ENCODE measurements at regions not wholly inside any gene's neighbourhood (a gene's known extent, or its start where the extent isn't known, plus 50 kb on each side); places are given as distances from the start of the nearest gene placed in this dataset.
A peak's percentile ranks its signal among the peaks of the same experiment; 100 is the strongest.

- H3K4me3 Mint-ChIP-seq (ENCODE audit: unreplicated experiment), result no peak overlapping the region
- H3K27me3 Mint-ChIP-seq (ENCODE audit: insufficient read depth, unreplicated experiment), result no peaks in the 10 kb centered on the region
- H3K27ac Mint-ChIP-seq (ENCODE audit: low read depth, unreplicated experiment), result no peak overlapping the region
- intact Hi-C loops (cut with micrococcal nuclease), result no loop called here
- no peak for DNase-seq (ENCODE audit: unreplicated experiment)
- TF ChIP-seq CTCF (IDR thresholded peaks at IDR 0.05; ENCODE audit: unreplicated experiment), result no peak
- no TSS peak for BruUV-seq (replicated peaks)
- H3K4me1 Mint-ChIP-seq (ENCODE audit: insufficient read depth, unreplicated experiment), result peaks cover 11% of the 10 kb centered on the region
- POLR2A ChIA-PET, result no interaction called here
- H3K9me3 Mint-ChIP-seq (ENCODE audit: unreplicated experiment), result no peaks in the 10 kb centered on the region
- CTCF ChIA-PET, result no interaction called here
- no peaks in the 10 kb centered on the region for H3K36me3 Mint-ChIP-seq (ENCODE audit: insufficient read depth, unreplicated experiment)
These were observed 188.3 kb upstream of the DPT start for GRCh38 chr1:168917309-168917708.

DNA sequence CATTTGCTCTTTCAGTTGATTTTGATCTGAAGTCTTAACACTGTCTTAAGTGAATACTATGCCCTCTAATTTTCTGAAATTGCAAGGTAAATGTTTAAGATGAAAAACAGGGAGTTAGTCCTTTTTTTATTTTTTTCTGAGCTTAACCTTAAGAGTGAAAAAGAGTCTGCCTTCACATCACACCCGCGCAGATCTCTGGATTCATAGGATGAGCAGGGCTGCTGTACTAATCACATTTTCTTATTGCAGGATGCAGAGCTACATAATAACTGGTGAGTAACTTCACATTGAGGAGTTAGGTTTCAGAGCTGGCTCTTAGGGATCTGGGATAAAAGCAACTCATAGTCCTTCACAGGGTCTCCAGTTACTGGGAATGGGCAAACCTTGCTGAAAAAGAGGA is 188.7 kb upstream of the ATP1B1 start:
- H3K27me3 Mint-ChIP-seq (ENCODE audit: insufficient read depth, unreplicated experiment), result no peaks in the 10 kb centered on the region
- TF ChIP-seq CTCF (IDR thresholded peaks at IDR 0.05; ENCODE audit: unreplicated experiment), result no peak
- ChIA-PET CTCF (interaction anchor here (0.7 to 1.8 kb wide), 2 partner anchors 19 to 277 kb away, joined by 4 read pairs; no protein-coding TSS in a partner anchor), POLR2A (interaction anchor here (0.7 to 1.0 kb wide), 2 partner anchors 67 to 77 kb away, joined by 3 to 4 read pairs; no protein-coding TSS in a partner anchor)
- no TSS peak for BruUV-seq (replicated peaks)
- H3K4me1 Mint-ChIP-seq (ENCODE audit: insufficient read depth, unreplicated experiment), result peaks cover 11% of the 10 kb centered on the region
- H3K36me3 Mint-ChIP-seq (ENCODE audit: insufficient read depth, unreplicated experiment), result no peaks in the 10 kb centered on the region
- no peak for DNase-seq (ENCODE audit: unreplicated experiment)
- H3K27ac Mint-ChIP-seq (ENCODE audit: low read depth, unreplicated experiment), result no peak overlapping the region
- no peaks in the 10 kb centered on the region for H3K9me3 Mint-ChIP-seq (ENCODE audit: unreplicated experiment)
- no peak overlapping the region for H3K4me3 Mint-ChIP-seq (ENCODE audit: unreplicated experiment)
- intact Hi-C loops (cut with micrococcal nuclease), result no loop called here

DNA sequence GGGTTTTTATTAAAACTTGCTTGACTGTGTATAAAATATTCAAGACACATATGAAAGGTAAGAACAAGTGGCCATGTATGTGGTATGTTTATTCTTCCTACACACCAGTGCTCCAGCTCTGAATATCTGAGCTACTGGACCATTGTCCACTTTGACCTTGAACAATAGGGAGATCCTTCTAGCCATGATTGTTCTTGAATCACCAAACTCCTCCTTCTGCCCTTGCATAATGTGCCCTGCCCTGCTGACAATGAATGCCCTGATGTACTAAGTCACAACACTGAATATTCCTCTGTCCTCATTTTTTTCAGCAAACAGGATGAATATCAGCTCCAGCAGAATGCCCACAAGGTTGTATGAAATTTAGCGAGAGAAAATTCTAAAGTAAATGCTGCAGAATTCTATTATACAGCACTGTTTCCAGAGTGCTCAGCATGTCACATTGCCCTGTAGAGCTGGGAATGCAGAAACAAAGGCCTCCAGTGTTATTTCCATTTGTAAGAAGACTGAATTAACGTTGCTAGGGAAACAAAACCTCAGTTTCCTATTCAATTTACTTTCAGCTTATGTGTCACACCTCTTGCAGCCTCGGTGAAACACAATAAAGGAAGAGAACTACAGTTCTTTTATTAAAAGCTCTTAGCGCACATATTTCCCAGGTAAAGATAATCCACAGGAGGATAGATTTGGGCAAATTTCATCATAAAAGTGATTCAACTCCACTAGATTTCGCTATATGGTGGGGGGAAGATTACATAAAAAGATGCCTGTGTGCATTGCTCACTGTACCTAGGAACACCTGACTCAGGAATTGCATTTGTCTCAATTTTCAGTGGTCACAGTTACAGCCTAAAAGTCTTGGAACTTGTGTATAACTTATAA is 187.4 kb upstream of the ATP1B1 start:
- peaks cover 11% of the 10 kb centered on the region for H3K4me1 Mint-ChIP-seq (ENCODE audit: insufficient read depth, unreplicated experiment)
- no peaks in the 10 kb centered on the region for H3K27me3 Mint-ChIP-seq (ENCODE audit: insufficient read depth, unreplicated experiment)
- BruUV-seq (replicated peaks), result no TSS peak
- POLR2A ChIA-PET, result interaction anchor here (0.7 to 1.0 kb wide), 2 partner anchors 76 to 208 kb away, joined by 3 to 4 read pairs; no protein-coding TSS in a partner anchor
- intact Hi-C loops (cut with micrococcal nuclease), result no loop called here
- TF ChIP-seq CTCF (IDR thresholded peaks at IDR 0.05; ENCODE audit: unreplicated experiment), result no peak
- peak; percentile 49 for DNase-seq (ENCODE audit: unreplicated experiment)
- CTCF ChIA-PET, result interaction anchor here (0.6 to 1.8 kb wide), 6 partner anchors 10 to 316 kb away, joined by 3 to 4 read pairs (median 4); no protein-coding TSS in a partner anchor
- H3K9me3 Mint-ChIP-seq (ENCODE audit: unreplicated experiment), result no peaks in the 10 kb centered on the region
- no peak overlapping the region for H3K4me3 Mint-ChIP-seq (ENCODE audit: unreplicated experiment)
- no peaks in the 10 kb centered on the region for H3K36me3 Mint-ChIP-seq (ENCODE audit: insufficient read depth, unreplicated experiment)
- H3K27ac Mint-ChIP-seq (ENCODE audit: low read depth, unreplicated experiment), result no peak overlapping the region

DNA sequence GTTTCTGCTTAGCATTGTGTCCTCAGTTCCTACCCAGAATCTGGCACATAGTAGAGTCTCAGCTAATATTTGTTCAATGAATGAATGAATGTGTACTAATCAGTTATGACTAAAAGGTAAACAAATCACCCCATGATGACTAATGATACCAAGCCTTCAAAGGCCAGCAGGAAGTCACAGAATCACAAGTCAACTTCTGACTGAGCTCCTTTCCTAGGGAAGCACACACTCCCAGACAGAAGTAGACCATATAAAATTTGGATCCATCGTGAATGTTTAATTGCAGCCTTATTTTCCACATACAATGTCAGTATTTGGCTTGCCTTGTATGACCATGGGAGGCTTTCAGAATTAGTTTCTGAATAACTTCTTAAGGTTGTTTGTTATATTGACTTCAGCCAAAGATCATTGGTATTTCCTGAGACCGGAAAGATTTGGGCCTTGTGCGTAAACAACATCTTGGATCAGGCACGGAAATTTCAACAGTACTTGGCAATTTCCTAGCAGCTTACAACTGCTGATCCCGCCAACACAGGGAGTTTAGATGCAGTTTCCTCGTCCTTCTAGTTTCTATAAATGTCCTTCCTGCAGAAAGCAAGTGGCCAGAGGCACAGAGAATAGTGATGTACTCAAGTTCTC is 185.9 kb upstream of the ATP1B1 start:
- Mint-ChIP-seq H3K9me3 (ENCODE audit: unreplicated experiment) (no peaks in the 10 kb centered on the region), H3K27me3 (ENCODE audit: insufficient read depth, unreplicated experiment) (no peaks in the 10 kb centered on the region), H3K4me3 (ENCODE audit: unreplicated experiment) (no peak overlapping the region), H3K4me1 (ENCODE audit: insufficient read depth, unreplicated experiment) (peaks cover 11% of the 10 kb centered on the region), H3K36me3 (ENCODE audit: insufficient read depth, unreplicated experiment) (no peaks in the 10 kb centered on the region), H3K27ac (ENCODE audit: low read depth, unreplicated experiment) (no peak overlapping the region)
- TF ChIP-seq CTCF (IDR thresholded peaks at IDR 0.05; ENCODE audit: unreplicated experiment), result no peak
- no TSS peak for BruUV-seq (replicated peaks)
- ChIA-PET POLR2A (interaction anchor here (0.8 to 0.9 kb wide), 2 partner anchors 9 to 13 kb away, joined by 3 to 5 read pairs; no protein-coding TSS in a partner anchor), CTCF (interaction anchor here (1.0 to 1.1 kb wide), 3 partner anchors 15 to 188 kb away, joined by 3 to 7 read pairs (median 4); no protein-coding TSS in a partner anchor)
- DNase-seq (ENCODE audit: unreplicated experiment), result peak; percentile 55
- intact Hi-C loops (cut with micrococcal nuclease), result loop anchor here (10.0 kb wide), 1 partner anchor 114 kb away; no protein-coding TSS in a partner anchor
